CD8-positive, alpha-beta memory T cell (primary cell): ENCODE measurements at regions not wholly inside any gene's neighbourhood (a gene's known extent, or its start where the extent isn't known, plus 50 kb on each side); places are given as distances from the start of the nearest gene placed in this dataset.

ENCODE experiments used
- CTCF ChIA-PET: fragments of 350-600 bp; sonication (Branson Sonifier 250); formaldehyde crosslinking; loops from one replicate; lab custom pipeline; 2021; ENCODE audit warnings: antibody characterized with exemption; lab: Charles Lee
- POLR2A ChIA-PET: fragments of 350-600 bp; sonication (Branson Sonifier 250); formaldehyde crosslinking; loops from one replicate; lab custom pipeline; 2021; ENCODE audit warnings: antibody characterized with exemption; lab: Charles Lee
- DNase-seq, 5 donors: peaks; one replicate each; pipeline versions ENCODE4 v3.0.0 to v3.0.0-alpha.2; 2020 to 2022; ENCODE audit warnings: mixed read lengths in 1 of 5
- H3K27ac ChIP-seq: one replicate; pipeline ENCODE4 v1.7.0; 2013; ENCODE audit warnings: low read depth, mild to moderate bottlenecking, low read length, moderate library complexity
- H3K27me3 ChIP-seq: 2 replicates; pipeline ENCODE4 v1.7.0; 2013; ENCODE audit warnings: low read length, mild to moderate bottlenecking; ENCODE audit not compliant: insufficient read depth, poor library complexity, severe bottlenecking
- H3K36me3 ChIP-seq: 2 replicates; pipeline ENCODE4 v1.7.0; 2013; ENCODE audit warnings: mild to moderate bottlenecking, low read length, moderate library complexity; ENCODE audit not compliant: insufficient read depth
- H3K4me1 ChIP-seq: 2 replicates; pipeline ENCODE4 v1.7.0; 2013; ENCODE audit warnings: mild to moderate bottlenecking, low read length, moderate library complexity; ENCODE audit not compliant: insufficient read depth
- H3K4me3 ChIP-seq: 2 replicates; pipeline ENCODE4 v1.7.0; 2013; ENCODE audit warnings: mild to moderate bottlenecking, low read length
- H3K9me3 ChIP-seq: 2 replicates; pipeline ENCODE4 v1.7.0; 2013; ENCODE audit warnings: mild to moderate bottlenecking, low read length
- H3K27ac Mint-ChIP-seq, 8 donors: one replicate each; pipeline ENCODE4 v1.8.0; 2020 to 2021; ENCODE audit warnings: mixed read lengths in 8 of 8, mild to moderate bottlenecking in 6 of 8, inconsistent platforms in 3 of 8, moderate library complexity in 3 of 8
- H3K27me3 Mint-ChIP-seq, 2 donors: one replicate each; pipeline ENCODE4 v1.8.0; 2020 to 2021; ENCODE audit warnings: mixed read lengths in 2 of 2, mild to moderate bottlenecking in 1 of 2, moderate library complexity in 1 of 2
- H3K36me3 Mint-ChIP-seq, 3 donors: one replicate each; pipeline ENCODE4 v1.8.0; 2020 to 2021; ENCODE audit warnings: mixed read lengths in 3 of 3, inconsistent platforms in 1 of 3, mild to moderate bottlenecking in 1 of 3
- H3K4me1 Mint-ChIP-seq, 3 donors: one replicate each; pipeline ENCODE4 v1.8.0; 2020 to 2021; ENCODE audit warnings: mixed read lengths in 3 of 3, inconsistent platforms in 1 of 3, mild to moderate bottlenecking in 1 of 3
- H3K4me3 Mint-ChIP-seq, 7 donors: one replicate each; pipeline ENCODE4 v1.8.0; 2020 to 2021; ENCODE audit warnings: mixed read lengths in 7 of 7, mild to moderate bottlenecking in 6 of 7, moderate library complexity in 4 of 7, inconsistent platforms in 2 of 7
- H3K9me3 Mint-ChIP-seq, 5 donors: one replicate each; pipeline ENCODE4 v1.8.0; 2020 to 2022; ENCODE audit warnings: mixed read lengths in 5 of 5, mild to moderate bottlenecking in 3 of 5, moderate library complexity in 2 of 5, inconsistent platforms in 1 of 5

DNA sequence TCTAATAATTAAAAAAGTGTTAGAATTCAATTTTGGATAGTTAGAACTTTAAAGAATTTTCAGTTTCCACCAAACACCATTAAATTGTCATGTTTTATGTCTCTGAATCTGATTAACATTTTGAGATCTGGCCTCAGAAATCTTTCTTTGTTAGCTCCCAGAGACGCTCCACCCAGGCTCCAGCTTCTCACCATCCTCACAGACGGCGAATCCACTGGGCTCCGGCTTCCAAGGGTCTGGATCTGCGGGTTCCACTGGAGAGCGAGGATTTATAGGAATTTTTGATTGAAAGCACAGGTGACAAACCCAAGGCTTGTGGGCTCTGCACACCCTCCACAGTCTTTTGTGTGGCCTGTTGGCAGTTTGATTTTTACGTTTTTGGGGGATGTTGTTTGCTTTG, 160.6 kb downstream of the URI1 start:
- H3K4me3 Mint-ChIP-seq, result no peak overlapping the region
- H3K27me3 ChIP-seq, result no peaks in the 10 kb centered on the region
- CTCF ChIA-PET, result interaction anchor here (1.2 kb wide), 1 partner anchor 10 kb away, joined by 3 read pairs; no protein-coding TSS in a partner anchor
- H3K4me1 Mint-ChIP-seq, result no peaks in the 10 kb centered on the region
- no peaks in the 10 kb centered on the region for H3K9me3 Mint-ChIP-seq
- H3K4me1 ChIP-seq, result no peaks in the 10 kb centered on the region
- DNase-seq, result no peak
- no peak overlapping the region for H3K4me3 ChIP-seq
- H3K9me3 ChIP-seq, result no peaks in the 10 kb centered on the region
- H3K27me3 Mint-ChIP-seq, result peaks cover 6 to 23% of the 10 kb centered on the region in 2 donors
- H3K27ac Mint-ChIP-seq, result no peak overlapping the region
- no peaks in the 10 kb centered on the region for H3K36me3 Mint-ChIP-seq
- H3K27ac ChIP-seq, result no peak overlapping the region
- POLR2A ChIA-PET, result no interaction called here
- H3K36me3 ChIP-seq, result no peaks in the 10 kb centered on the region

DNA sequence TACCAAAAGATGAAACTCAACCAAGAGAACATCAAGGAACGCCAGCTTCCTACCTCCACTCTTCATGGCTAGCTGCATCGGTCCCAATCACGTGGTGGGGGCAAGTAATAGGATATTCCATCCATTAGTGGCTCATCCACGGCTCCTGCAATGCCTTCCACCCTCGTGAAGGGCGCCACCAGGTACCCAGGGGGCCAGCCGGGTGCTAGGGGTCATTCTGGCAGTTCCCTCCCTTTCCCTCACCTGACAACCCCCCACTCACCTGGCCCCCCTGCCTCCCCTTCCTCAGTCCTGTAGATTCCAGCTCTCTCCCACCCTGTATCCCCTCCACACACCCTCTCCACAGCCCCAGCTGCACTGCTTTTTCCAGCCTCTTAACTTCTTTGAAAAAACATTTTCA, 161.9 kb downstream of the URI1 start:
- no peak overlapping the region for H3K4me3 Mint-ChIP-seq
- no peaks in the 10 kb centered on the region for H3K36me3 Mint-ChIP-seq
- no peaks in the 10 kb centered on the region for H3K4me1 Mint-ChIP-seq
- H3K27ac ChIP-seq, result no peak overlapping the region
- peaks cover 6 to 20% of the 10 kb centered on the region in 2 donors for H3K27me3 Mint-ChIP-seq
- H3K4me3 ChIP-seq, result no peak overlapping the region
- no peaks in the 10 kb centered on the region for H3K9me3 Mint-ChIP-seq
- H3K4me1 ChIP-seq, result no peaks in the 10 kb centered on the region
- no peaks in the 10 kb centered on the region for H3K36me3 ChIP-seq
- no peaks in the 10 kb centered on the region for H3K9me3 ChIP-seq
- no peaks in the 10 kb centered on the region for H3K27me3 ChIP-seq
- H3K27ac Mint-ChIP-seq, result no peak overlapping the region
- ChIA-PET CTCF (no interaction called here), POLR2A (no interaction called here)
- DNase-seq, result no peak

DNA sequence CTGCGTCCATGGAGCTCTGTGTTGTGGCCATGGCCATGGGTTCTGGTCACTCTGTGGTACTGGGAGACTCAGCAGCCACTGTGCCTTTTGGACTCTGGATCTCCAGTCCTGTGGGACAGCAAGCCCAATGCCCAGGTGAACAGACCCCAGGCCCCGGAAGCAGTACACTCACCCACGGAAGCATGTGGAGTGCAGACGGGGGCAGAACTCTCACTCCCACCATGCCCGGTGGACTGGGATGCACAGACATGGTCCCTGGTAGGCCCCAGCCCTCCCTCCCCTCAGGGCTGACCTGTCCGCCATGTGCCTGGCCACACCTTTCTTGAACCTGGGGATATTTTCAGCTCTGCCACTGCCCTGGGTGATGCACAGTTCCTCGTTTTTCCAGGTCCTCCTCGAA, 163.3 kb downstream of the URI1 start:
- Histone ChIP-seq H3K27me3 (no peaks in the 10 kb centered on the region), H3K4me3 (no peak overlapping the region), H3K27ac (no peak overlapping the region), H3K4me1 (no peaks in the 10 kb centered on the region), H3K9me3 (no peaks in the 10 kb centered on the region), H3K36me3 (no peaks in the 10 kb centered on the region)
- Mint-ChIP-seq H3K27me3 (peaks cover 7 to 24% of the 10 kb centered on the region in 2 donors), H3K9me3 (no peaks in the 10 kb centered on the region), H3K4me3 (no peak overlapping the region), H3K36me3 (no peaks in the 10 kb centered on the region), H3K27ac (no peak overlapping the region), H3K4me1 (no peaks in the 10 kb centered on the region)
- ChIA-PET CTCF (no interaction called here), POLR2A (no interaction called here)
- DNase-seq, result no peak

DNA sequence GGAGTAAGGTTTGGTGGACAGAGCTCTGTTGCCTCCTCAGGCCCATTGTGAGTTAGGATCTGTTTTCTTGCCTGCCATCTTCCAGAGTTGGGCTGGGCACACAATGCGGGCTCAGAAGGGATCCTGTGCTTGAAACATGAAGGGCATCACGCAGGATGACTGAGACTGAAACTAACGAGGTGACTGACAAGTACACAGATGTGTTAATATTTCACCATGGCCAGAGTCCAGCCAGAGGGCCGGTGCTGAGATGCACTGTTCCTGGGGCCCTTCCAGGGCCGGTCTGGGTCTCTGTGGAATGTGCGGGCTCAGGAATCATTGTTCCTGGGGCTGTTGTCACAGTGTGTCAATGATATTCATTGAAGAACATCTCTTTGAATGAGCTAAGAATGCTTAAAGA, 163.7 kb downstream of the URI1 start:
- H3K4me1 ChIP-seq, result no peaks in the 10 kb centered on the region
- no peaks in the 10 kb centered on the region for H3K4me1 Mint-ChIP-seq
- ChIA-PET CTCF (no interaction called here), POLR2A (no interaction called here)
- no peak for DNase-seq
- no peak overlapping the region for H3K27ac Mint-ChIP-seq
- no peaks in the 10 kb centered on the region for H3K27me3 ChIP-seq
- H3K27me3 Mint-ChIP-seq, result peaks cover 8 to 28% of the 10 kb centered on the region in 2 donors
- no peak overlapping the region for H3K4me3 Mint-ChIP-seq
- H3K36me3 Mint-ChIP-seq, result no peaks in the 10 kb centered on the region
- H3K9me3 Mint-ChIP-seq, result no peaks in the 10 kb centered on the region
- H3K27ac ChIP-seq, result no peak overlapping the region
- no peaks in the 10 kb centered on the region for H3K9me3 ChIP-seq
- no peak overlapping the region for H3K4me3 ChIP-seq
- H3K36me3 ChIP-seq, result no peaks in the 10 kb centered on the region

DNA sequence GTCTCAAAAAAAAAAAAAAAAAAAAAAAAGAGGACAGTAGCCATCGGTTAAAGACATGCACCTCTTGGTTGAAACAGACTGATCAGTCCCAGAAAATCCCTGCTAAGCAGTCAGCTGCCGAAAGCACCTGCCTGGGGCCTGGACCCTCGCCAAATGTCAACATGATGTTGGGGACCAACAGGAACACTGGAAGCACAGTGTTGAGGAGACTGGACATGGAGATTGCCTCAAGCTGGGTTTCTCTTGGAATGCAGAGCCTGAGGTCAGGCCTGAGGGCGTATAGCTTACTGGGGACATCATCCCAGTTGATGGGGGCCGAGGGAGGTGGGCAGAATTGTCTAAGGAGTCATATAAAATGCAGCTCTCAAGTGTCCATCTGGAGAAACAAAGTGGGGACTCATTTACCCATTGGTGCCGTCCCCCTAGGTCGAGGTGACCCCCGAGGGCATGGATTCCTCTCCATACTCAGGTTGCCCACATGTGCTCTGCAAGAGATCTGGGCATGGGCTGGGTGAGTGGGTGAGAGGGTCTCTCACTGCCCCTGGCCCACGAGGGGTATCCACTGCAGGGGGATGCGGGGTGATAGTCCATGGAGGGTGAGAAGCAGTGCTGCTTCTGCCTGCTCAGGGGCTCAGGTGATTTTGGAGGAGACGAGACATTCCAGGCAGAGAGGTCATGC, 164.5 kb downstream of the URI1 start:
- CTCF ChIA-PET, result no interaction called here
- no peak overlapping the region for H3K27ac Mint-ChIP-seq

DNA sequence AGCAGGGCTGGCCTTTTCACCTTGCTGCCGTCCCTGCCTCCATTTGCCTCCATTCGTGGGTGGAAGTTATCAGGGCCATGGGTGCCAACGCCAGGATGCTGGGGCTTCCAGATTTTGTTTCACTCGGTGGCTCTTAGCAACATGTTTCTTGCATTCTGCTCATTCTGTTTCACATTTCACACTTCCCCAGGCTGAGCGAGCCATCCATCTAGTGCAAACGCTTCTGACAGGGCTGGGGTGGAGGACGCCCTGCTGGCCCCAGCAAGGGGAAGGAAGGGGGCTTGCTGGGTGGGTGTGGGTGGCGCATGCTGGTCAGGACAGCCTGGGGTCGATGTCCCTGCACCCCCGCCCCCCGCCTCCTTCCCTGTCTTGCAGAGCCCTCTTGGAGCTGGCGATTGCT, 165.2 kb downstream of the URI1 start:
- Mint-ChIP-seq H3K27me3 (peaks cover 8 to 28% of the 10 kb centered on the region in 2 donors), H3K27ac (no peak overlapping the region), H3K4me3 (no peak overlapping the region), H3K9me3 (no peaks in the 10 kb centered on the region), H3K36me3 (no peaks in the 10 kb centered on the region), H3K4me1 (no peaks in the 10 kb centered on the region)
- no peak overlapping the region for H3K4me3 ChIP-seq
- no peaks in the 10 kb centered on the region for H3K27me3 ChIP-seq
- no peak overlapping the region for H3K27ac ChIP-seq
- CTCF ChIA-PET, result no interaction called here
- H3K4me1 ChIP-seq, result no peaks in the 10 kb centered on the region
- no peaks in the 10 kb centered on the region for H3K9me3 ChIP-seq
- POLR2A ChIA-PET, result no interaction called here
- no peaks in the 10 kb centered on the region for H3K36me3 ChIP-seq
- no peak for DNase-seq

More for the DNA sequence above, 164.5 kb downstream of the URI1 start:
- Histone ChIP-seq H3K9me3 (no peaks in the 10 kb centered on the region), H3K36me3 (no peaks in the 10 kb centered on the region), H3K4me1 (no peaks in the 10 kb centered on the region), H3K27ac (no peak overlapping the region), H3K4me3 (no peak overlapping the region), H3K27me3 (no peaks in the 10 kb centered on the region)
- H3K9me3 Mint-ChIP-seq, result no peaks in the 10 kb centered on the region
- POLR2A ChIA-PET, result no interaction called here
- no peaks in the 10 kb centered on the region for H3K4me1 Mint-ChIP-seq
- H3K4me3 Mint-ChIP-seq, result peak overlapping the region in 1 of 7 donors; percentile 44
- peaks cover 8 to 28% of the 10 kb centered on the region in 2 donors for H3K27me3 Mint-ChIP-seq
- no peaks in the 10 kb centered on the region for H3K36me3 Mint-ChIP-seq
- peak in 1 of 5 donors; percentile 8 for DNase-seq

DNA sequence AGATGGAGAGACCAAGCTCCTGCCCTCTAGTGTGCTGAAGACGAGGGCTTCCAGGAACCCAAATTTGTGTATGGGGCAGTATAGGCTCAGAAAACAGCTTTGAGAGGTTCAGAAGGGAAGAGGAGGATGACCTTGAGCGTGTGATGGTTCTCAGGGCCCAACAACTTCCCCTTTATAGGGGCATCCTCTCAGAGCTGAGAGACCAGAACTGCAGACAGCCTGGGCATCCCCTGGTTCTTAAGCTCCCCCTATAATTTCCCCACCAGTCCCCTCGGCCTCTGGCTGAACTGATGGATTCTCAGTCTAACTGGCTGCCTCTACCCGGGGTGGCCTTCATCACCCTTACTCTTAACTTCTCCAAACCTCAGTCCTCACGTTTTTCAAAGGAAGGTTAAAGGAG, 167.5 kb downstream of the URI1 start:
- Histone ChIP-seq H3K27ac (no peak overlapping the region), H3K36me3 (no peaks in the 10 kb centered on the region), H3K4me3 (no peak overlapping the region), H3K27me3 (no peaks in the 10 kb centered on the region), H3K9me3 (no peaks in the 10 kb centered on the region), H3K4me1 (no peaks in the 10 kb centered on the region)
- CTCF ChIA-PET, result no interaction called here
- Mint-ChIP-seq H3K36me3 (no peaks in the 10 kb centered on the region), H3K4me1 (no peaks in the 10 kb centered on the region), H3K27ac (no peak overlapping the region), H3K4me3 (no peak overlapping the region), H3K9me3 (no peaks in the 10 kb centered on the region), H3K27me3 (peaks cover 7 to 31% of the 10 kb centered on the region in 2 donors)
- no peak for DNase-seq
- POLR2A ChIA-PET, result no interaction called here

DNA sequence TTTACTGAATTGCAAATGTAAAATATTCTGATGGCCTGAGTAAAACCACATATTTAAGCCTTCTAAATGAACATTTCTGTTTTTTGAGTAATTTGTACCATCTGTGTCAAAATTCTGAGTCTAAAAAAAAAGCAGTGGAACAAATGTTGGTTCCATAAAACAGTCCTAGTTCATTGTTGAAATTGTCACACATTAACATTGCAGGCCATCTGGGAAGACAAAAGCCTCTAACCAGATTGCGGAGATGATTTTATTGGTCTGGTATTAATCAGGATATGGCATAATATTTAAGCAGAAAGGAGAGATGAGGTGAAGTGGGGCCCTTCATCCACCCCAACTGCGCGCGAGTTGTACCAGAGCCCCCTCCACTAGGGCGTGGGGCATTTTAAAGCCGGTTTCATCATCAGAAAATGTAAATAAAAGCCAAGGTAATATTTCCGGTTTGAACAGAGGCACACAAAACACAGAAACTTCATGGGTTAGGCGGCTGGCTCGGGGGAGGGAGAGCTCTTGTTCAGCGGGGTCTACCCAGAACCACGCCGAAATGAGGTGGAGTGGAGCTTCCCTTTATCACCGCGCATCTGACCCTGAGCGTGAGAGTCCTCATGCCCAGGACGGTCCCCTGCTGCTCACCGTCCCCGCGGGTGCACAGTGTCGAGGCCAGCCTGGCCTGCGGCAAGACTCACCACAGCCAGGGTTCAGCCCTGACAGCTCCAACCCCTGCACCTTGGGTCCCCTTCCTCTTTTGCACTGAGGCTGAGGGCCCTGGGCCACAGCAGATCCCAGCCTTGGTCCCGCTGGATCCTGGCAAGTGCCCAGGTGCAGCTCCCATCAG, 169.2 kb downstream of the URI1 start:
- peak in 1 of 5 donors; percentile 14 for DNase-seq

More for the DNA sequence above, 169.2 kb downstream of the URI1 start:
- H3K27ac ChIP-seq, result no peak overlapping the region
- H3K4me1 ChIP-seq, result no peaks in the 10 kb centered on the region
- H3K36me3 Mint-ChIP-seq, result no peaks in the 10 kb centered on the region
- no peaks in the 10 kb centered on the region for H3K9me3 Mint-ChIP-seq
- no peak overlapping the region for H3K4me3 ChIP-seq
- H3K27me3 Mint-ChIP-seq, result peaks cover 9 to 24% of the 10 kb centered on the region in 2 donors
- no peak overlapping the region for H3K27ac Mint-ChIP-seq
- H3K9me3 ChIP-seq, result no peaks in the 10 kb centered on the region
- no peaks in the 10 kb centered on the region for H3K27me3 ChIP-seq
- ChIA-PET CTCF (no interaction called here), POLR2A (no interaction called here)
- H3K36me3 ChIP-seq, result no peaks in the 10 kb centered on the region
- no peaks in the 10 kb centered on the region for H3K4me1 Mint-ChIP-seq
- H3K4me3 Mint-ChIP-seq, result no peak overlapping the region
